OCI-LY3 (cell line): ENCODE measurements at regions not wholly inside any gene's neighbourhood (a gene's known extent, or its start where the extent isn't known, plus 50 kb on each side); places are given as distances from the start of the nearest gene placed in this dataset.

Source experiments
- H2AFZ ChIP-seq: fragments of 200-600, 300-600 bp; shearing (Covaris generic); 2 replicates; pipeline ENCODE4 v1.6.0; 2014; ENCODE audit warnings: antibody characterized with exemption, low read depth, low read length
- H3K27ac ChIP-seq: fragments of 200-600, 300-600 bp; sonication (generic); 2 replicates; pipeline ENCODE4 v1.5.1; 2014; ENCODE audit warnings: mild to moderate bottlenecking, low read length, moderate library complexity, mixed read lengths
- H3K27me3 ChIP-seq: fragments of 200-600, 300-600 bp; sonication (generic); 2 replicates; pipeline ENCODE4 v1.6.1; 2014; ENCODE audit warnings: low read depth, low read length, mixed read lengths
- H3K36me3 ChIP-seq: fragments of 200-600, 300-600 bp; sonication (generic); replicated peaks from 2 replicates; pipeline ENCODE3; 2014; ENCODE audit warnings: low read depth, low read length, mixed read lengths
- H3K4me1 ChIP-seq: fragments of 300-600, 200-600 bp; sonication (generic); 2 replicates; pipeline ENCODE4 v1.6.1; 2014; ENCODE audit warnings: low read length, mixed read lengths
- H3K4me2 ChIP-seq: fragments of 200-600, 300-600 bp; sonication (generic); 2 replicates; pipeline ENCODE4 v1.6.1; 2014; ENCODE audit warnings: low read length, mixed read lengths
- H3K4me3 ChIP-seq: fragments of 300-600, 200-600 bp; sonication (generic); 2 replicates; pipeline ENCODE4 v1.5.1; 2014; ENCODE audit warnings: antibody characterized with exemption, mild to moderate bottlenecking, low read length, moderate library complexity
- H3K79me2 ChIP-seq: fragments of 300-600, 200-600 bp; shearing (Covaris generic); 2 replicates; pipeline ENCODE4 v1.6.1; 2014; ENCODE audit warnings: mild to moderate bottlenecking, low read length, mixed read lengths
- H3K9ac ChIP-seq: fragments of 300-600, 200-600 bp; shearing (Covaris generic); 2 replicates; pipeline ENCODE4 v1.6.0; 2014; ENCODE audit warnings: mild to moderate bottlenecking, low read length, moderate library complexity
- H3K9me3 ChIP-seq: fragments of 200-600, 300-600 bp; shearing (Covaris generic); 2 replicates; pipeline ENCODE4 v1.6.1; 2014; ENCODE audit warnings: low read length, mixed read lengths; ENCODE audit not compliant: insufficient read depth
- H4K20me1 ChIP-seq: fragments of 200-600, 300-600 bp; sonication (generic); 2 replicates; pipeline ENCODE4 v1.6.1; 2016; ENCODE audit warnings: low read length, mixed read lengths; ENCODE audit not compliant: insufficient read depth
- CTCF ChIP-seq: fragments of 200-600, 300-600 bp; sonication (generic); IDR thresholded peaks from 2 replicates; pipeline ENCODE4 v1.5.1; 2014; ENCODE audit warnings: antibody characterized with exemption, low read length, low read depth
- EZH2phosphoT487 ChIP-seq: fragments of 200-600 bp; shearing (Covaris generic); IDR thresholded peaks from 2 replicates; pipeline ENCODE4 v1.6.1; 2018; ENCODE audit warnings: antibody characterized with exemption, mixed run types, low read depth

DNA sequence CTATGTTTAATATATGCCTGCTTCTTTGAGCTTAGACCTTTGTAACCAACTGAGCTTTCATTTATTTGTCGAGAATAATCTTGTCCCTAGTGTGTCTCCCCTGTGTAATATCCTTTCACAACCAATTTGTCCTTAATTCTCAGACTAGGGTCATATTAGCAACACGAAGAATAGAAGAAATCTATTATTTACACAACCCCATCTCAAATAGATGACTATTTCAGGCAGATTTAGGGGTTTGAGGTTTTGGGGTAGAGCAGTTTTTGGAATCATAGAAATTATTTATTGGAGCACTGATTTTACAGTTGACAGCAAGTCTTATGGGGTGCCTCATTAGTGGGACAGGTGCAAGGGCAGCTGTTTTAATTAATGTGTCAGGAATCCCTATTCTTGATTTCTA, 91.2 kb upstream of the ANO4 start:
- Histone ChIP-seq H3K4me2 (no peak overlapping the region), H3K27ac (no peak overlapping the region), H3K4me3 (no peak overlapping the region), H3K4me1 (peaks cover 27% of the 10 kb centered on the region), H3K9ac (no peak overlapping the region), H3K79me2 (no peaks in the 10 kb centered on the region), H3K9me3 (no peaks in the 10 kb centered on the region), H3K36me3 (no peaks in the 10 kb centered on the region), H4K20me1 (no peaks in the 10 kb centered on the region), H2AFZ (no peak overlapping the region), H3K27me3 (peaks cover 34% of the 10 kb centered on the region)
- TF ChIP-seq CTCF, result no peak
- no peak for TF ChIP-seq EZH2phosphoT487

GRCh38 chr12:100703868-100704267, 90.7 kb upstream of the ANO4 start:
- Histone ChIP-seq H3K4me3 (no peak overlapping the region), H3K4me2 (no peak overlapping the region), H3K9ac (no peak overlapping the region), H3K27me3 (peaks cover 34% of the 10 kb centered on the region), H2AFZ (no peak overlapping the region), H3K9me3 (no peaks in the 10 kb centered on the region), H3K27ac (no peak overlapping the region), H3K36me3 (no peaks in the 10 kb centered on the region), H4K20me1 (no peaks in the 10 kb centered on the region), H3K4me1 (peaks cover 22% of the 10 kb centered on the region), H3K79me2 (no peaks in the 10 kb centered on the region)
- no peak for TF ChIP-seq EZH2phosphoT487
- no peak for TF ChIP-seq CTCF

- Histone ChIP-seq H3K9me3 (no peaks in the 10 kb centered on the region), H3K27me3 (peaks cover 26% of the 10 kb centered on the region), H3K9ac (no peak overlapping the region), H2AFZ (no peak overlapping the region), H3K36me3 (no peaks in the 10 kb centered on the region), H3K79me2 (no peaks in the 10 kb centered on the region), H3K4me2 (no peak overlapping the region), H3K4me3 (no peak overlapping the region), H4K20me1 (no peaks in the 10 kb centered on the region), H3K4me1 (0 out of 2 replicates have a peak, but pooled peaks cover 3% of the 10 kb centered on the region), H3K27ac (no peak overlapping the region)
- no peak for TF ChIP-seq EZH2phosphoT487
- TF ChIP-seq CTCF, result no peak
Measured at GRCh38 chr12:100706033-100706432, 88.5 kb upstream of the ANO4 start.

- Histone ChIP-seq H3K9me3 (no peaks in the 10 kb centered on the region), H3K4me1 (0 out of 2 replicates have a peak, but pooled peaks cover 3% of the 10 kb centered on the region), H3K4me2 (no peak overlapping the region), H3K4me3 (no peak overlapping the region), H3K27ac (no peak overlapping the region), H4K20me1 (no peaks in the 10 kb centered on the region), H3K79me2 (no peaks in the 10 kb centered on the region), H3K9ac (no peak overlapping the region), H2AFZ (no peak overlapping the region), H3K27me3 (peaks cover 10% of the 10 kb centered on the region), H3K36me3 (no peaks in the 10 kb centered on the region)
- TF ChIP-seq EZH2phosphoT487 (no peak), CTCF (no peak)
Measured at GRCh38 chr12:100708591-100708990, 86.0 kb upstream of the ANO4 start.
